Myocyte (in vitro differentiated cells): ENCODE measurements at regions not wholly inside any gene's neighbourhood (a gene's known extent, or its start where the extent isn't known, plus 50 kb on each side); places are given as distances from the start of the nearest gene placed in this dataset.

ENCODE experiments used
- DNase-seq: peaks from one replicate; pipeline ENCODE4 v3.0.0-alpha.2; 2012; ENCODE audit warnings: low read depth

DNA sequence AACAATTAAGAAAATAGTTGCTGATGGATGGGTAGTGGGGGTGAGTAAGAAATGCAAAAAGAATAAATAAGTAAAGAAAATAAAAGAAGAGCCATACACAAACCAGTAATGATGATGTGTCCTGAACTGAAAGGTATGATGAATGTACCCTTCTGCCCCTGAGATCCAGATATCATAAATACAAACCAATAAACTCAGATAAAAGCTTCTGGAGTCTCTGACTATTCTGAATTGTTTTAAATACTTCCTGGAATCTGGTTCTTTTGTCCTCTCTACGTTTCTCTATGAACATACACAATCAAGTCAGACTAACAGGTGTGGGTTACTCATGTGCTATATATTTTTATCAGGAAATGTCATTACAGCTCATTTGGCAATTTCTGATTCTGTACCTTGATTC, 153.4 kb downstream of the PPP1R2C start:
- no peak for DNase-seq

DNA sequence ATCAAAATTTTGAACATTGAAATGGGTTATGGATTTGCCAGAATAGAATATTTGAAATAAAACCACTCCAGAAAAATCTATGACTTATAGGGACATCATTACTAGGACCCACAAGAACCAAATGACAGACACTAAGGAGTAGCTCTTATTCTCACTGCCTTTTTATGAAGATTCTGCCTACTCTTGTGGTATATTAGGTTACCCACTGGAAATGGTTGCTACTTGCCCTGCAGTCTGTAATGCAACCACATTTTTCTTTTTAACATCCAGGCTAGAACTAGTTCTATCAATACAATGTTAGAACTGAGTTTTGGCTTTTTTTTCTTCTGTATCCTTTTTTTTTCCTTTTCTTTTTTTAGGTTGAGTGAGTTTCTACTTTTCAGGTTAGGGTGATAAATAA, 158.9 kb downstream of the PPP1R2C start:
- no peak for DNase-seq

DNA sequence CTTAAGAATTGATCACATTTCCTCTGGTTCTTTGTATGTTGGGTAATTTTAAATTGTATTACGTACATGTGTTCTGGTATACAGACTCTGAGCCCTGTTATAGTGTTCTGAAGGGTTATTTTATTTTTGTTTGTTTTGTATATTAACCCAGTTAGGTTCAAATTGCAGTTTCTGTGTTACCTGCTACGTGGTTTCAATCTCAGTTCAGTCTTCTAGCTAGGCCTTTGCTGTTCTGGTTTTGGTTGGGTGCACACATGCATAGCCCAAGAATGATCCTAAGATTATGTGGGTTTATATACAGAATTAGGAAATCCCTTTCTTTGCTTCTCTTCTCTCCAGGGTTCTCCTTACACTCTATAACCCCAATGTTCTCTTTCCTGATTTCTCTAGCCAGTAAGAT, 161.0 kb downstream of the PPP1R2C start:
- DNase-seq: no peak

DNA sequence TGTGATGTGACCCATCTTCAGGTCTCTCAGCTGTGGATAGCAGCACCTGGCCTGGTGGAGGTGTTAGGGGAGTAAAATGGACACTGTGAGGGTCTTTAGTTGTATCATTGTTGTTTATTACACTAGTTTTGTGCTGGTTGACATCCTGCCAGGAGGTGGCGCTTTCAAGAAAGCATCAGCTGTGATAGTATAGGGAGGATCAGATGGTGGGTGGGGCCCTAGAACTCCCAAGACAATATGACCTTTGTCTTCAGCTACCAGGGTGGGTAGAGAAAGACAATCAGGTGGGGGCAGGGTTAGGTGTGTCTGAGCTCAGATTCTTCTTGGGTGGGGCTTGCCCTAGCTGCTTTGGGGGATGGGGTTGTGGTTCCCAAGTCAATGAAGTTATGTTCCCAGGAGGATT, 162.8 kb downstream of the PPP1R2C start:
- no peak for DNase-seq

DNA sequence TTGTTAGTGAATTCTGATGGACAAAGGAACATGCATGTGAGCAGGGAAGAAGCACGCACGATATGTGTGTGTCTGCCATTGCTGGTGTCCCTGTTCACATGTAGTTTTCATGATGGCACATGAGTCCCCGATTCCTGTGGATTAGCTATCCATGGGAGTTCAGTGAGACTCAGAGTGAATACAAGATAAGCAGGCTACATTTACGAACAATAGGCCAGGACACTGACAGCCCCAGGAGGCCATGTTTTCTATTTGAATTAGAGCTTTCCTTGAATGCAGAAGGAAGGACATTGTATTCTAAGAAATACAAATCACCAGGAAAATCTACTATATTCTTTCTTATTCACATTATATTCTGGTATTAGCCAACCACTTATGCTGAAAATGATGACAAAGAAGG, 171.4 kb downstream of the PPP1R2C start:
- DNase-seq: no peak

DNA sequence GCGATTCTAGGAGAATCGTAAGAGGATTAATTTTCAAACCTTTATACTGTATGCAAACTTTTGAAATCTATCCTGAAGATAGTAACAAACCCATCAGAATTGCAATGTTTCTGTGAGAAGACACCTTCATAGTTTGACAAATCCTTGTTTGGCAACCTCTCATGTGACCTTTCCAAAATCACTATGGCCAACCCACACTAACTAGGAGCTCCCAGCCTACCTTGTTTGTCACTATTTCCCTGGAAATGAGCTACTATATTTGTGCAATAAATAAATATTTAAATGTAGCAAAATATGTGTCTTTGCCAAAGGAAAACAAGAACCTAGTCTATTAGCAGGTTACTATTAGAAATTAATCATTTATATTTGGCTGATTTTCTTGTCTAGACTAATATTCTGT, 173.7 kb downstream of the PPP1R2C start:
- DNase-seq: no peak

DNA sequence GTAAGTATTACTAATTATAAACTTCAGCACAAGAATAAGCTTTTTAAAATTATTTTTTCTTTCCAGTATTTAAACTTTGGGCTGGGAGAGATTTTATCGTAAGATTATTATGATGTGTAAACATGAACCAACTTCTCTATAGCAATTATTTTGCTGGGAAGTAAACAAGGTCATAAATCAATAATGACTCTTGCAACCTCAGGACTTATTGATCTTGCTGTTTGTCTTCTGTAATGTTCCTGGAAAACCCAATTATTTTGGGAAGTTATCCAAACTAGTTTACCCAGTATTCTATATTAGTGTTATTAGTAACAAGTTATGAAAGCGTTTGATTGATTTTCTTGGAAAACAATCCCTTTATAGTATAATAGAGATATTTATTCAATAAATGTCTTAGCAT, 174.9 kb downstream of the PPP1R2C start:
- no peak for DNase-seq

DNA sequence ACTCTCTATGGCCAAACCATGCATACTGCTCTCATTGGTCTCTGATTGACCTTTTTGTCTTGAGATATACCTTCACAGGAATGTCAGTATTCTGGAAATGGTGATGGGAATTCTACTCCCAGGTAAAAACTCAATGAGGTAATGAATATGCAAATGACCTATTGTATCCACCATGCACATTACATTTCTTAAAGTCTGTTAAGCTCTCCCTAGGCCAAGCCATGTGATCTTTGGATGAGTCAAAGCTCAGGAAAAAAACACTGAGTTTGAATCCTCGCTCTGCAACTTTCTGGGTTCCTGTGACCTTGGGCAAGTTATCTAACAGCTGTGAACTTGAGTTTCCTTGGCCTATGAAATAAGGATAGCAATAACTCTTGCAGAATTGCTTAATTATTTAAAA, 175.4 kb downstream of the PPP1R2C start:
- DNase-seq: no peak

DNA sequence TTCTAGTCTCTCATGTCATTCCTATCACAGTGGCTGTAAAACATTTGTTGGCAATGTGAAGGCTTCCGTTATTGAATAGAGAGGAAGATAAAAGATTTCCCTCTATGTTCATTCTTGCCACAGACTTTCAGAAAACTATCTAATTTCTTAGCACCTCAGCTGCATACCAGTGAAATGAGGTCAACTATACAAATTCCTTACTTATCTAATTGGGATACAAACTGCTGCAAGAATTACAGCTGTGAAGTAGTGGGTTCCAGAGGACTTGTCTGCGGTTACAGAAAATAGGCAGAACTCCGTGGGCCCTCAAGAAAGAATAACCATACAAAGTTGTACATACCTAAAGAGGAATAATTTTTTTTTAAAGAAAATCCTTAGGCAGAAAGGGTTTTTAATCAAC, 175.8 kb downstream of the PPP1R2C start:
- DNase-seq: no peak

DNA sequence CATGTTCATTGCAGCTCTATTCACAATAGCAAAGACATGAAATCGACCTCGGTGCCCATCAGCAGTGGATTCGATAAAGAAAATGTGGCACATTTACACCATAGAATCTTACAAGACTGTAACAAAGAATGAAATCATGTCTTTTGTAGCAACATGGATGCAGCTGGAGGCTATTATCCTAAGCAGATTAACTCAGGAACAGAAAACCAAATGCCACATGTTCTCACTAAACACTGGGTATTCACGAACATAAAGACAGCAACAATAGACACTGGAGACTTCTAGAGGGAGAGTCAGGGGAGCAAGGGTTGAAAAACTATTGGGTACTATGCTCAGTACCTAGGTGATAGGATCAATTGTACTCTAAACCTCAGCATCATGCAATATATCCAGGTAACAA, 180.5 kb downstream of the PPP1R2C start:
- DNase-seq: no peak

DNA sequence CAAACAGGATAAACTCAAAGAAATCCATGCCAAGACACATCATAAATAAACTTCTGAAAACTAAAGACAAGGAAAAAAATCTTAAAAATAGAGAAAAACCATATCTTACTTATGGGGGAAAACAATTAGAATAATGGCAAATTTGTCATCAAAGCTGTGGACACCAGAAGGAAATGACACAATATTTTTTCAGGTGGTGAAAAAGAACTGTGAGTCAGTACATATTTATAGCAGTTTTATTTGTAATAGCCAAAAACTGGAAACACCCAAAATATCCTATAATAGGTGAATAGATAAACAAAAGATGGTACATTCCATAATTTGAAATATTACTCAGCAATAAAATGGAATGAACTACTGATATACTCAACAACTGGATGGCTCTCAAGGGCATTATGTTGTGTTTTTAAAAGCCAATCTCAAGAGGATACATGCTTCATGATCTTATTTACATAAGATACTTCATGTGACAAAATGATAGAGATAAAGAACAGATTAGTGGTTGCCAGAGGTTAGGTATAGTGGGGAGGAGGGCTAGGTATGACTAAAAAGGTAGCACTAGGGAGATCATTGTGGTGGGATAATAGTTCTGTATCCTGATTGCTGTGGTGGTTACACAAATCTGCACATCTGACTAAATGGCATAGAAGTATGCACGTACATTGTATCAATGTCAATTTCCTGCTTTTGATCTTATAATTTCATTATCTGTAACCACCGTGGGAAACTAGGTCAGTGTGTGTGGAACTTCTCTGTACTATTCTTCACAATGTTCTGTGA, 191.9 kb downstream of the PPP1R2C start:
- DNase-seq: no peak

DNA sequence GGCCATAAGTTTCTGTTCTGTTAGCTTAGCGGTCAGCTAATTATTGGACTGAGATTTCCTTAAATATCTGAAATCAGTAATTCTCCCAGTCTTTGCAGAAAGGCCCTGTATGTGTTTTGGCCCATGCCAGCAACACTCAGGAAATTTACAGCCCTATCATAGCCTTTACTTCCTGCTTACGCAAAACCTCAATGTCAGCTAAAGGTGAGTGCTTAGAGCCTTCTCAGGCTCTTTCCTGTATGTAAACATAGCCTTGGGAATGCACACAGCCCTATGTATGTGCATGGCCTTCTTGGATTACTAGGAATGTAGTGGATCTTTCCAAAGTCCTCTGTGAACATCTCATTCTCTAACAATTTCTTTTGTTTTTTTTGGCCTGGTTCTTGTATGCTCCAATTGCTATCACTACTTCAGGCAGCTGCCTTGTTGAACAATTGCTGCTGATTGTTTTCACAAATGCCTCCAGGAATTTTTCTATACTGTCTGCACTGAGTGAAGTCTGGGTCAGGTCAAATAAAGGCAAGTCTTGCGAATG, 200.0 kb downstream of the PPP1R2C start:
- no peak for DNase-seq

DNA sequence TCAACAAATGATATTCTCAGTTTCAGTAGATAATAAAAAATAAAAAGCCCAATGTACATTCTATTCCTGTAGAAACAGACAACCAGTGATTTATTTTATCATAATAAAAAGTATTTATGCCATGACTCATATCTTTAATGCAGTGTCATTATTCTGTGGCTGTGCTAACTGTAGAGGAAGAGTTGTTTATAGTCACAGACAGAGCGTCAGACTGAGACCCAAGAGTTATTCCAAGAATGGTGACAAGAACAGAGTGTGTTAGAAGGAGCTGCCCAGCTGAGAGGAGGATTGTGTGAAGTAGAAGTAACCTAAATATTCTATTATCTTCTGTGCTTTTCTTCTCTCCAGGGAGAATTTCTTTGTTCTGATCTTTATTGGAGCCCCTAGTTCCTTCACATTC, 210.7 kb downstream of the PPP1R2C start:
- DNase-seq: peak; percentile 6

DNA sequence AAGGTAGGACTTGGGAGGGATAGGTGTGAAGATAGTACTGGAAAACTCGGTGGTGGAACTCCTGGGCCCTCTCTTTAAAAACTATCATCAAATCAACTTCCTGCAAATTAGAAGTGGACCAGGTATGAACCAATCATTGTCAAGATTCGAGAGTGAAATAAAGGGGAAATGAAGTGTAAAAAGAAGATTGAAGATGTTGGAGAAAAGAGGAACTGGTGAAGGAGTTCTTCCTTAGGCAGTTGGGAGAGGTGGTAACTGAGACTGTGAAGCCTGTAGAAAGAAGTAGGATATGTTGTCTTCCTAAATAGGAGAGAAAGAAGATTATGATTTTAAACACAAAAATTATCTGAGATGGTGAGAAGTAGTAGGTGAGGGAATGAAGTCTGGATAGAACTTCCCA, 212.2 kb downstream of the PPP1R2C start:
- DNase-seq: no peak

DNA sequence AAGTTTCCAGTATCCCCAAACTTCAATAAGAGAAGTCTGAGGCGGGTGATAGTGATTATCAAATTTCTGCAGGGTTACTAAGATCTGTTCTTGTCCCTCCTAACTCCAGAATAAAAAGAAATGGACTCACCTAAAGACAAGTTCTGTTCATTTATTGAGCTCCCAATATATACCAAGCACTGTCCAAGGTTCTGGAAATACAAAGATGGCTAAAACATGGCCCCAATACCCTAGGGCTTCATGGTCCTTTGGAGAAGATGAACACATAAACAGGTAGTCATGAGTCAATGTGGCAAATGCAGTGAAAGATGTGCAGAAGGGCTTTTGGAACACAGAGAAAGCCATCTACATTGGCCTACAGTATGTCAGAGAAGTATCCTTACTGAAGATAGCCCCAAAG, 231.2 kb downstream of the PPP1R2C start:
- DNase-seq: no peak

DNA sequence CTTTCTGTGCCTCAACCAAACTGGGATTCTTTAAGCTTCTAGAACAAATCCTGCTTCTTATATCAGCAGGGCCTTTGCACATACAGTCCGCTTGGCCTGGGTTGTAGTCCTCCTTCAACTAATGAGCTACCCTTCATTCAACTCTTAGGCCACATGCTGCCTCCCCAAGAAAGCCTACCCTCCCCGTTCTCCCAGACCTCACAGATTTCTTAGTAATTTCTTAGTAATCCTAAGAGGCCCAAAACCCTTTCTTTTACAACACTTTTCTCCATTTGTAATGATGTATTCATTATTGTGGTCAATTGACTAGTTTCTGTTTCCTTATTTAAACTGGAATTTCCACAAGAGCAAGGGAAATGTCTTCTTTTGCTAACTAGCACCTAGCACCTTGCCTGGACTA, 233.1 kb downstream of the PPP1R2C start:
- DNase-seq: no peak

DNA sequence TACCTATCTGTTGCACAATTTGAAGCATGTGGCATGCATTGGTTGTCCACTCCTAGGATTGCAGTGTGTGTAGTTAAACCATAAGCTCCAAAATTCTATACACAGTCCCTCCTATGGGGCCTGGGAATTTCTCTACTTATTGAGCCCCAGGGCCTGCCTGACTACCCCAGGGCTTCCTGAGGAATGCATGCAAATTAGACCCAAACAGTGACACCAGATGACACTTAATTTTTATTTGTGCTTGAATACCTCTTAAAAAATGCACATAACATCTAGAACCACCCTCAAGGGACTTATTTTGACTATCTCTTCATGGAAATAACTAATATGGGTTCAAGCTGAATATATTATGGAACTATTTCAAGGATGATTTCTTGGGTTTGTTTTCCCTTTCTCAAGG, 236.4 kb downstream of the PPP1R2C start:
- DNase-seq: no peak

DNA sequence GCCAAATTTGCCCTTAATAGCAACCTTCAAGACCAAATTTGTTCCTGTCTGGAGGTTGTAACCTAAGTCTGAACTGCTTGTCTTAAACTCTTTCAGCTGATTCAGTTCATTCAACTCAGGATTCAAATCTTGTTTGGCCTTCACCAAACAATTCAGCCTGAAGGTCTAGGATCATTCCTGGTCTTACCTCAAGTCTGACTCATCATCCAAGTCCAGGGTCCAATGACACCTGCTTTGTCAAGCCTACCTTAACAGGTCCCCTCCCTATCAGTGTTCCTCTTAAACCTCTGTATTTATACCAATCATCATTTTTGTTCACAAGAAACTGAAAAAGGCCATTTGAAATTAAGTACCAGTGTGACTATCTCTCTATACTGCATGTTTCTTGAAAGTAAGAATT, 237.8 kb downstream of the PPP1R2C start:
- DNase-seq: no peak

DNA sequence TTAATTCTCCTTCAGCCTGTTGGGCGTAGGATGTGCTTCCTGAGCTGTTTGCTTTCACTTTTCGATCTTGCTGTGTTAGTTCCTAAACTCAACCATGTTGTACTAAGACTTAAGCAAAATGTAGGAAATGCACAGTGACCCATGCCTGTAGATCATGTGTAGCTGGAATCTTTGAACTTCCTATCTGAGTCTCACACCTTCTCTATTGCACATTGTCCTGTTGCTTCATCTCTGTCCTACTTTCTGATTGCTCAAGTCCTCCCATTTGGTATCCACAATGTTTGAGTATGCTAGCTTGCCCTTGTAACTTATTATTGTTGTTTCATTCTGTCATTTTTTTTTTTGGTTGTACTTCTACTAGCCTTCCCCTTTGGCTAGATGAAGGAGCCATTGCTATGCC, 239.6 kb downstream of the PPP1R2C start:
- no peak for DNase-seq

DNA sequence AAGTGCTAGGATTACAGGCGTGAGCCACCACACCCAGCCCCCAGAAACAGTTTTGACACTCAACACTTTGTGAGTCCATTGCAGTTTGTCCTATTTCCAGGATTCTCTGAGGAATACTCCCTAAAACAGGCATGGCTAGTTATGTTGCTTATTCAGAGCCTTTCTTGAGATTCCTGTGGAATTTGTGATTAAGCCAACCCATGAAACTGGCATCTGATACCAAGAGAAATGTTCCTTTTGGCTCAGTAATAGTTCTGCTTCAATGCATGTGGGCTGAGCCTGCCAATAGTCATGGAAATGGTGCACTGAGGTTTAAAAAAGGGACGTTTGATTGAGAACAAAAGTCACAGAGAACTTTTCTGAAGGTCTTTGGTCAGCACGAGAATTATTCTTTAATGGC, 241.7 kb downstream of the PPP1R2C start:
- no peak for DNase-seq

DNA sequence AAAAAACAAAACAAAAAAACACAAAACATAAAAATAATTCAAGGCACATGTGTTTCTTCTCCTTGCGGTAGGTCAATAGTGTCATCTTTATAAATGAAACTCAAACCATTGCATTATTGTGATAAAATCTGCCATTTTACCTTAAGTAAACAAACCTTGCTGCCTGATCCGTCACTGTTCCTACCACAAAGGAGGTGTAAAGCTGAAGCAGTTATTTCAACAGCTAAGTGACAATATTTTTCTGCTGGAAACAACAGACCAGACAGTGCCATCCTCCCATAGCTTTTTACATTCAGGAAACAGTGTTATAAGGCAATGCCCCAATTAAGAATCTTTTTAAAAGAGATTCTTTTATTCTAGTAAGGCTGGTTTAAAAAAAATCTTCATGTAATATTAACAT, 242.7 kb downstream of the PPP1R2C start:
- no peak for DNase-seq

DNA sequence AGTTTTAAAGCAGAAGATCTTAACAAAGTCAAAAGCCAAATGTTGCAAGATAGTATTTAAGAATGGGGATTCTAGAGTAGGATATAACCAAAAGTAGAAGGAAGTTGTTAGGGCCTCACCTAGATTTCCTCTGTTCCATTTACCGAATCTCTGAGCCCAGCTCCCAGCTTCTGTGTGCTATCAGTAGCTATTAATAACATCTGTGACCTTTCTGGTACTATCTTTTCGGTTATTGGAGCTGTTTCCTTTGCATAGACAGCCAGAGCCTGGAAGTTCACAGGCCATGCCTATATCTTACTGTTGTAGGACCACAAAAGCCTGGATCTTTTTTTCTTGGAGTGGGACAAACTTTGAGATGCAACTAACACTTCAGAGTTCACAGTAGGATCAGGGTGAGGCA, 244.2 kb downstream of the PPP1R2C start:
- DNase-seq: no peak

DNA sequence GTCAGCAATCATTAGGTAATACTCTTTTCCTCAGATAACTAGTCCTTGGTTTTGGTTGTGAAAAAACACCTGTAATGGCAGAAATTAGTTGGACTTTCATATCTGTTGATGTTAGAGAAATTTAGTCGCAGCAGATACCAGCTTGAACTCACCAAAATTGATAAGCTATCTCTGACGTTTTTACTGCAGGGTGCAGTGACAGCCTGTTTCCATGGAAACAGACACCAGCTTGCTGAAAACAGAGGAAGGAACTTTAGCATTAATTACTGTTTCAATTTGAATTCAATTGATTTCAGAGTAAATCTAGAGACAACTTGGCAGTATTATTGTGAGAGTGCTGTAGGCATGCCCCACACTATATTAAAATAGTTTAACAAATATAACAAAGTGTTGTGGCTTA, 246.5 kb downstream of the PPP1R2C start:
- no peak for DNase-seq

DNA sequence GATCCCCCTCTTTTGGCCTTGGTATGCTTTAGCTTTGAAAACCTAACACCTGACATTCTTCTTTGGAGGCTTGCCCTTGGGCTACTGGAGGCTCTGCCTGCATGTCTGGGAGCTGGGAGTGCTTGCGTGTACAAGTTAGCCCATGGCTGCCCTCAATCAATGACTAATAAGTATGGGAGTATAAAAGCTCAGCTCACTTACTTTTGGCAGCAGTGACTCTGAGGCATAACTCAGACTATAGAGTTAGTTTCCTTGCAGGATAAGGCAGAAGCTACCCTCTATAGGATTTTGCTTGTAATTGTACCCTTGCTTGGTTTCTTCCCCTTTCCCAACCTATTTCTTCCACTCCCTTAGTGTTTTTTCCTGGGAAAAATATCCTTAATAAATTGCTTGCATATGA, 247.9 kb downstream of the PPP1R2C start:
- no peak for DNase-seq
